CD14-positive monocyte (primary cell): ENCODE measurements at regions not wholly inside any gene's neighbourhood (a gene's known extent, or its start where the extent isn't known, plus 50 kb on each side); places are given as distances from the start of the nearest gene placed in this dataset.

Experiments
- DNase-seq, 3 donors: peaks; one replicate each; pipeline ENCODE4 v3.0.0-alpha.2; 2011 to 2022
- H2AFZ ChIP-seq: 2 replicates; pipeline ENCODE4 v1.6.0; 2012; ENCODE audit warnings: mild to moderate bottlenecking, low read depth, low read length, inconsistent platforms; ENCODE audit not compliant: insufficient read depth, poor library complexity, severe bottlenecking
- H3K27ac ChIP-seq, 2 donors: 1 replicate in 1 of 2; 2 replicates in 1 of 2; pipeline ENCODE4 v1.5.1; 2012 to 2013; ENCODE audit warnings: low read length in 2 of 2, control low read depth in 1 of 2, inconsistent platforms in 1 of 2, low read depth in 1 of 2, mild to moderate bottlenecking in 1 of 2
- H3K27me3 ChIP-seq, 2 donors: one replicate each; pipeline versions ENCODE4 v1.6.0 to v1.6.1; 2011 to 2013; ENCODE audit warnings: low read length in 2 of 2; ENCODE audit not compliant: control insufficient read depth in 2 of 2, insufficient read depth in 2 of 2
- H3K36me3 ChIP-seq, 2 donors: replicated peaks in 1 of 2; 1 replicate in 1 of 2; 2 replicates in 1 of 2; pipeline versions ENCODE4 v1.5.1 to v1.6.1; 2012 to 2013; ENCODE audit warnings: low read length in 2 of 2, control low read depth in 1 of 2, inconsistent platforms in 1 of 2, mild to moderate bottlenecking in 1 of 2; ENCODE audit not compliant: insufficient read depth in 2 of 2, control insufficient read depth in 1 of 2
- H3K4me1 ChIP-seq, 2 donors: 1 replicate in 1 of 2; 2 replicates in 1 of 2; pipeline versions ENCODE4 v1.5.1 to v1.6.1; 2012 to 2013; ENCODE audit warnings: low read length in 2 of 2, control low read depth in 1 of 2, inconsistent platforms in 1 of 2, mild to moderate bottlenecking in 1 of 2, moderate library complexity in 1 of 2; ENCODE audit not compliant: insufficient read depth in 2 of 2, control insufficient read depth in 1 of 2
- H3K4me2 ChIP-seq: replicated peaks from 2 replicates; pipeline ENCODE3; 2012; ENCODE audit warnings: low read length, moderate library complexity, mild to moderate bottlenecking; ENCODE audit not compliant: poor library complexity, severe bottlenecking; ENCODE audit errors: extremely low read depth
- H3K4me3 ChIP-seq, 3 experiments: fragments of 200-600 bp in 1 of 3; sonication (generic) in 1 of 3; replicated peaks in 1 of 3; 1 replicate in 2 of 3; 2 replicates in 1 of 3; pipeline ENCODE4 v1.5.1; 2011 to 2013; ENCODE audit warnings: low read length in 3 of 3, mild to moderate bottlenecking in 3 of 3, control low read depth in 2 of 3, low read depth in 2 of 3, inconsistent platforms in 1 of 3, moderate library complexity in 1 of 3
- H3K79me2 ChIP-seq: 2 replicates; pipeline ENCODE4 v1.6.0; 2012; ENCODE audit warnings: mild to moderate bottlenecking, control low read depth, inconsistent platforms, low read length, moderate library complexity; ENCODE audit not compliant: insufficient read depth
- H3K9ac ChIP-seq: 2 replicates; pipeline ENCODE4 v1.6.0; 2017; ENCODE audit warnings: low read length, mild to moderate bottlenecking; ENCODE audit not compliant: insufficient read depth, poor library complexity, severe bottlenecking
- H3K9me3 ChIP-seq, 2 donors: replicated peaks in 1 of 2; 1 replicate in 1 of 2; 2 replicates in 1 of 2; pipeline versions ENCODE4 v1.5.1 to v1.6.1; 2012 to 2013; ENCODE audit warnings: low read length in 2 of 2, control low read depth in 1 of 2; ENCODE audit not compliant: control insufficient read depth in 1 of 2, insufficient read depth in 1 of 2
- H4K20me1 ChIP-seq: 2 replicates; pipeline ENCODE4 v1.6.0; 2012; ENCODE audit warnings: mild to moderate bottlenecking, low read length, control low read depth, moderate library complexity; ENCODE audit not compliant: insufficient read depth
- H3K27ac Mint-ChIP-seq, 7 donors: one replicate each; pipeline ENCODE4 v1.8.0; 2020; ENCODE audit warnings: mild to moderate bottlenecking in 7 of 7, mixed read lengths in 7 of 7, moderate library complexity in 6 of 7, inconsistent platforms in 2 of 7
- H3K27me3 Mint-ChIP-seq, 3 donors: one replicate each; pipeline ENCODE4 v1.8.0; 2021 to 2022; ENCODE audit warnings: low read depth in 3 of 3, mild to moderate bottlenecking in 3 of 3, mixed read lengths in 3 of 3, moderate library complexity in 3 of 3, inconsistent platforms in 1 of 3
- H3K36me3 Mint-ChIP-seq, 2 donors: one replicate each; pipeline ENCODE4 v1.8.0; 2020; ENCODE audit warnings: mixed read lengths in 2 of 2, inconsistent platforms in 1 of 2, mild to moderate bottlenecking in 1 of 2
- H3K4me1 Mint-ChIP-seq: one replicate; pipeline ENCODE4 v1.8.0; 2020; ENCODE audit warnings: mild to moderate bottlenecking, mixed read lengths
- H3K4me3 Mint-ChIP-seq, 2 donors: one replicate each; pipeline ENCODE4 v1.8.0; 2020; ENCODE audit warnings: mild to moderate bottlenecking in 2 of 2, mixed read lengths in 2 of 2, moderate library complexity in 1 of 2
- H3K9me3 Mint-ChIP-seq, 7 donors: one replicate each; pipeline ENCODE4 v1.8.0; 2020 to 2022; ENCODE audit warnings: mixed read lengths in 7 of 7, mild to moderate bottlenecking in 6 of 7, moderate library complexity in 6 of 7, inconsistent platforms in 2 of 7
- CTCF ChIP-seq: fragments of 200-600 bp; IDR thresholded peaks from one replicate; pipeline ENCODE4 v1.8.0; 2022; ENCODE audit warnings: antibody characterized with exemption, mild to moderate bottlenecking
- WGBS: methylation state at CpG from one replicate; pipeline ENCODE4 v1.1.5; 2013; ENCODE audit warnings: missing lambda C conversion rate; ENCODE audit not compliant: insufficient coverage; 5-methylcytosine and 5-hydroxymethylcytosine counted together
- intact Hi-C, 2 donors: fragments of 100-400 bp; cut with micrococcal nuclease; formaldehyde crosslinking; loops; one replicate each; pipeline versions ENCODE4 v1.15.0 to v1.15.1; 2023

- Histone ChIP-seq H3K9me3 (peaks cover 0 to 3% of the 10 kb centered on the region in 2 donors), H3K4me2 (no peak overlapping the region), H4K20me1 (no peaks in the 10 kb centered on the region), H3K4me1 (no peaks in the 10 kb centered on the region), H2AFZ (no peak overlapping the region), H3K27me3 (no peaks in the 10 kb centered on the region), H3K9ac (no peak overlapping the region), H3K4me3 (no peak overlapping the region), H3K79me2 (no peaks in the 10 kb centered on the region), H3K36me3 (no peaks in the 10 kb centered on the region), H3K27ac (no peak overlapping the region)
- H3K9me3 Mint-ChIP-seq: peaks cover 0 to 8% (median 4%) of the 10 kb centered on the region in 7 donors
- no peaks in the 10 kb centered on the region for H3K4me1 Mint-ChIP-seq
- H3K27ac Mint-ChIP-seq: no peak overlapping the region
- intact Hi-C loops: no loop called here
- no peaks in the 10 kb centered on the region for H3K27me3 Mint-ChIP-seq
- no peak overlapping the region for H3K4me3 Mint-ChIP-seq
- WGBS: 100% methylated on average over 1 of the region's 4 CpGs
- DNase-seq: no peak
- TF ChIP-seq CTCF: no peak
- H3K36me3 Mint-ChIP-seq: no peaks in the 10 kb centered on the region
Measured at GRCh38 chr2:59463426-59463825, 1090.0 kb downstream of the BCL11A start.

DNA sequence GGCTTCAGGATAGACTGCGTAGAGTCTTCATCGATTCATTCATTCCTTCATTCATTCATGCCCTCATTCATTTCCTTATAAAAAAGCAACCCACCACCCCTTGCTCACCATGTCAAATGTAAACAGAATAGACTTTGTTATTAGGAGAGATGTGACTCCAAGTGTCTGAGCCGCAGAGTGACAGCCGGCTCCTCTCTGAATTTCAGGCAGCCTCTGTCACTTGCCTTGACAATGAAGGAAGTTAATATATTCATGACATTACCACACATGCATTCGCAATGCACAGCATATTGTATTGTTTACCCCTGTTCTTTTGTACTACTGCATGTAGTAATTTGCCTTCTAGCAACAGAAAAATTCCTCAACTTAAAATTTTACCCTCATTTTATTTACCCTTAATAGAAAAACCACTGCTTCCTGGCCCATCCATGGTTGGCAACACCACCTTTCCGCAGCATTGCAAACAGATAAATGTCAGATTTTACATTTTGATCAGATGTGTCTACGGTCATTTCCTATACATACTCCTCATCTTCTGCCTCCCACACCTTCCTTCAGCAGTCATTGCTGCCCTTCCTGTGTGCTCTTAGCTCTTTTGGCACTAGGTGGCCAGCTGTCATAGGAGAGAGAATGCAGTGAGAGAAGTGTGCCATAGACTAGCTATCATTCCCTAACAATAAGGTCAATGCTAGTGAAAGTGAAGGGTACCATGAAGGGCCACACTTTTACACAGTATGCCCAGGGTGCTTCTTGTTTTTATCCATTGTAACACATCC is 1090.8 kb downstream of the BCL11A start:
- Histone ChIP-seq H3K79me2 (no peaks in the 10 kb centered on the region), H2AFZ (no peak overlapping the region), H3K4me3 (no peak overlapping the region), H3K36me3 (no peaks in the 10 kb centered on the region), H3K4me1 (no peaks in the 10 kb centered on the region), H3K27me3 (no peaks in the 10 kb centered on the region), H3K9me3 (peaks cover 0 to 2% of the 10 kb centered on the region in 2 donors), H3K4me2 (no peak overlapping the region), H3K27ac (no peak overlapping the region), H3K9ac (no peak overlapping the region), H4K20me1 (no peaks in the 10 kb centered on the region)
- H3K27ac Mint-ChIP-seq: no peak overlapping the region
- no peak for DNase-seq
- peaks cover 0 to 3% (median 0%) of the 10 kb centered on the region in 7 donors for H3K9me3 Mint-ChIP-seq
- intact Hi-C loops: no loop called here
- no peak for TF ChIP-seq CTCF
- no peak overlapping the region for H3K4me3 Mint-ChIP-seq
- no peaks in the 10 kb centered on the region for H3K36me3 Mint-ChIP-seq
- no peaks in the 10 kb centered on the region for H3K4me1 Mint-ChIP-seq
- H3K27me3 Mint-ChIP-seq: no peaks in the 10 kb centered on the region
- WGBS: 80% methylated on average over 1 of the region's 7 CpGs
